Neural cell (in vitro differentiated cells): ENCODE measurements at regions not wholly inside any gene's neighbourhood (a gene's known extent, or its start where the extent isn't known, plus 50 kb on each side); places are given as distances from the start of the nearest gene placed in this dataset.

Source experiments
- H2AFZ ChIP-seq: fragments of 200-600, 300-800 bp; sonication (generic), shearing (Covaris generic); 2 replicates; pipeline ENCODE4 v1.6.0; 2014; ENCODE audit warnings: low read depth, mild to moderate bottlenecking, antibody characterized with exemption, low read length, moderate library complexity
- H3F3A ChIP-seq: fragments of 200-600 bp; shearing (Covaris generic); 2 replicates; pipeline ENCODE4 v1.6.1; 2016; ENCODE audit warnings: mild to moderate bottlenecking, moderate library complexity, mixed read lengths, antibody characterized with exemption, low read length; ENCODE audit not compliant: insufficient read depth, poor library complexity, severe bottlenecking
- H3K27ac ChIP-seq: fragments of 200-600, 300-800 bp; sonication (generic), shearing (Covaris generic); 2 replicates; pipeline ENCODE4 v1.5.1; 2014; ENCODE audit warnings: mild to moderate bottlenecking, low read length, moderate library complexity
- H3K27me3 ChIP-seq: fragments of 300-800, 200-600 bp; sonication (generic), shearing (Covaris generic); 2 replicates; pipeline ENCODE4 v1.6.0; 2014; ENCODE audit warnings: mild to moderate bottlenecking, low read depth, low read length, moderate library complexity; ENCODE audit not compliant: insufficient read depth
- H3K36me3 ChIP-seq: fragments of 300-800, 200-600 bp; sonication (generic), shearing (Covaris generic); 2 replicates; pipeline ENCODE4 v1.5.1; 2014; ENCODE audit warnings: mild to moderate bottlenecking, antibody characterized with exemption, low read length, moderate library complexity; ENCODE audit not compliant: insufficient read depth
- H3K4me2 ChIP-seq: fragments of 300-800, 200-600 bp; sonication (generic), shearing (Covaris generic); 2 replicates; pipeline ENCODE4 v1.6.0; 2014; ENCODE audit warnings: mild to moderate bottlenecking, low read length
- H3K4me3 ChIP-seq: fragments of 300-800, 200-600 bp; sonication (generic), shearing (Covaris generic); 2 replicates; pipeline ENCODE4 v1.5.1; 2014; ENCODE audit warnings: mild to moderate bottlenecking, low read length, moderate library complexity
- H3K79me2 ChIP-seq: fragments of 200-600 bp; shearing (Covaris generic); replicated peaks from 2 replicates; pipeline ENCODE4 v1.6.0; 2014; ENCODE audit warnings: mild to moderate bottlenecking, low read length, moderate library complexity; ENCODE audit not compliant: insufficient read depth
- H3K9ac ChIP-seq: fragments of 300-800, 200-600 bp; sonication (generic), shearing (Covaris generic); 2 replicates; pipeline ENCODE4 v1.6.1; 2016; ENCODE audit warnings: mild to moderate bottlenecking, low read length, mixed read lengths
- H3K9me2 ChIP-seq: fragments of 200-600 bp; shearing (Covaris generic); 2 replicates; pipeline ENCODE4 v1.6.1; 2016; ENCODE audit warnings: mild to moderate bottlenecking, low read length, mixed read lengths; ENCODE audit not compliant: insufficient read depth
- H3K9me3 ChIP-seq: fragments of 200-600, 300-800 bp; sonication (generic), shearing (Covaris generic); 2 replicates; pipeline ENCODE4 v1.6.1; 2016; ENCODE audit warnings: mild to moderate bottlenecking, mixed run types, low read length, moderate library complexity, mixed read lengths
- H4K20me1 ChIP-seq: fragments of 200-600 bp; shearing (Covaris generic); 2 replicates; pipeline ENCODE4 v1.6.1; 2016; ENCODE audit warnings: mild to moderate bottlenecking, mixed run types; ENCODE audit not compliant: insufficient read depth
- EP300 ChIP-seq: fragments of 450-650 bp; conservative IDR thresholded peaks from 2 replicates; pipeline ENCODE4 v1.6.1; 2014; ENCODE audit warnings: antibody characterized with exemption, mild to moderate bottlenecking, moderate library complexity; ENCODE audit not compliant: poor library complexity, severe bottlenecking
- EZH2 ChIP-seq: fragments of 200-600, 300-800 bp; shearing (Covaris generic), sonication (generic); IDR thresholded peaks from 2 replicates; pipeline ENCODE4 v1.6.1; 2014; ENCODE audit warnings: antibody characterized with exemption, low read length, borderline replicate concordance, mild to moderate bottlenecking; ENCODE audit not compliant: insufficient read depth, poor library complexity, severe bottlenecking
- MXI1 ChIP-seq: fragments of 450-650 bp; conservative IDR thresholded peaks from 2 replicates; pipeline ENCODE4 v1.6.1; 2014; ENCODE audit warnings: antibody characterized with exemption, mild to moderate bottlenecking; ENCODE audit not compliant: poor library complexity, severe bottlenecking
- POLR2AphosphoS5 ChIP-seq: IDR thresholded peaks from 2 replicates; pipeline ENCODE4 v1.6.1; 2012
- RAD21 ChIP-seq: fragments of 450-650 bp; conservative IDR thresholded peaks from 2 replicates; pipeline ENCODE4 v1.6.1; 2014; ENCODE audit warnings: antibody characterized with exemption, mild to moderate bottlenecking, moderate library complexity
- REST ChIP-seq: IDR thresholded peaks from 2 replicates; pipeline ENCODE4 v1.6.1; 2012; ENCODE audit warnings: borderline replicate concordance
- SMC3 ChIP-seq: fragments of 450-650 bp; conservative IDR thresholded peaks from 2 replicates; pipeline ENCODE4 v1.6.1; 2014; ENCODE audit warnings: antibody characterized with exemption, mild to moderate bottlenecking, moderate library complexity; ENCODE audit not compliant: poor library complexity
- TAF1 ChIP-seq: IDR thresholded peaks from 2 replicates; pipeline ENCODE4 v1.6.1; 2012; ENCODE audit warnings: low read depth
- TF ChIP-seq, protein P1 (sequence below): fragments of 450-650 bp; IDR thresholded peaks from 2 replicates; pipeline ENCODE4 v1.5.1; 2014; ENCODE audit warnings: antibody characterized with exemption, mild to moderate bottlenecking, moderate library complexity; ENCODE audit not compliant: poor library complexity, severe bottlenecking

- no peaks in the 10 kb centered on the region for H3K9me2 ChIP-seq
- H3K4me3 ChIP-seq = peak overlapping the region; percentile 36
- H4K20me1 ChIP-seq = no peaks in the 10 kb centered on the region
- peak overlapping the region; percentile 29 for H3K9ac ChIP-seq
- no peaks in the 10 kb centered on the region for H3K79me2 ChIP-seq
- H3K27me3 ChIP-seq = no peaks in the 10 kb centered on the region
- no peak overlapping the region for H3K4me2 ChIP-seq
- peak overlapping the region; percentile 50 for H3K27ac ChIP-seq
- H3K36me3 ChIP-seq = no peaks in the 10 kb centered on the region
- no peaks in the 10 kb centered on the region for H3K9me3 ChIP-seq
- H2AFZ ChIP-seq = no peak overlapping the region
- TF ChIP-seq REST (no peak), EP300 (no peak), POLR2AphosphoS5 (no peak), EZH2 (no peak), SMC3 (no peak), RAD21 (no peak), MXI1 (no peak), TAF1 (no peak)
- TF ChIP-seq, protein P1, sequence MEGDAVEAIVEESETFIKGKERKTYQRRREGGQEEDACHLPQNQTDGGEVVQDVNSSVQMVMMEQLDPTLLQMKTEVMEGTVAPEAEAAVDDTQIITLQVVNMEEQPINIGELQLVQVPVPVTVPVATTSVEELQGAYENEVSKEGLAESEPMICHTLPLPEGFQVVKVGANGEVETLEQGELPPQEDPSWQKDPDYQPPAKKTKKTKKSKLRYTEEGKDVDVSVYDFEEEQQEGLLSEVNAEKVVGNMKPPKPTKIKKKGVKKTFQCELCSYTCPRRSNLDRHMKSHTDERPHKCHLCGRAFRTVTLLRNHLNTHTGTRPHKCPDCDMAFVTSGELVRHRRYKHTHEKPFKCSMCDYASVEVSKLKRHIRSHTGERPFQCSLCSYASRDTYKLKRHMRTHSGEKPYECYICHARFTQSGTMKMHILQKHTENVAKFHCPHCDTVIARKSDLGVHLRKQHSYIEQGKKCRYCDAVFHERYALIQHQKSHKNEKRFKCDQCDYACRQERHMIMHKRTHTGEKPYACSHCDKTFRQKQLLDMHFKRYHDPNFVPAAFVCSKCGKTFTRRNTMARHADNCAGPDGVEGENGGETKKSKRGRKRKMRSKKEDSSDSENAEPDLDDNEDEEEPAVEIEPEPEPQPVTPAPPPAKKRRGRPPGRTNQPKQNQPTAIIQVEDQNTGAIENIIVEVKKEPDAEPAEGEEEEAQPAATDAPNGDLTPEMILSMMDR = no peak
- no peaks in the 10 kb centered on the region for H3F3A ChIP-seq
Observed at GRCh38 chr6:15824811-15825210, 162.0 kb upstream of the DTNBP1 start.

DNA sequence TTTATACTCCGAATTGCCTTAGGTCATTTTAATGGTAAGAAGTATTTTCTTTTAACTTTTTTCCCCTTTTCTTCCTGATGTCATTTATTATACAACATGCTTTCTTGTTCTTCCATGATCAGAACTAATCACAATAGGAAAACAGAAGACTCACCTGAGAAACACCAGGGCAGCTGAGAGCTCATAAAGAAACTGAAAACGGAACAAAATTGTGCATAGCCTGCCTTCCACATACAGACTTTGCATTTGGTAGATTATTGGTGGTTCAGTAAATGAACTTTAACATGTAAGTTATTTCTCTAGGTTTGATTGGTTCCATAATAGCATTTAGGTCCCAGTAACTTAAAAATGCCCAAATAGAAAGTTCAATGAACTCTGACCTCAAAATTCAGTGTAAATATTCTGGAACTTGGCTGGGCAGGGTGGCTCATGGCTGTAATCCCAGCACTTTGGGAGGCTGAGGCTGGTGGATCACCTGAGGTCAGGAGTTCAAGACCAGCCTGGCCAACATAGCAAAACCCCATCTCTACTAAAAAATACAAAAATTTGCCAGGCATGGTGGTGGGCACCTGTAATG is 161.1 kb upstream of the DTNBP1 start:
- Histone ChIP-seq H3K36me3 (no peaks in the 10 kb centered on the region), H3K9ac (no peak overlapping the region), H3K27me3 (no peaks in the 10 kb centered on the region), H4K20me1 (no peaks in the 10 kb centered on the region), H3K9me3 (no peaks in the 10 kb centered on the region), H3K79me2 (no peaks in the 10 kb centered on the region), H3K4me2 (no peak overlapping the region), H3F3A (no peaks in the 10 kb centered on the region), H2AFZ (no peak overlapping the region), H3K27ac (no peak overlapping the region), H3K9me2 (no peaks in the 10 kb centered on the region), H3K4me3 (no peak overlapping the region)
- no peak for TF ChIP-seq RAD21
- TF ChIP-seq, protein P1 = no peak
- TF ChIP-seq SMC3 = no peak
- no peak for TF ChIP-seq EZH2
- no peak for TF ChIP-seq POLR2AphosphoS5
- TF ChIP-seq MXI1 = no peak
- no peak for TF ChIP-seq EP300
- no peak for TF ChIP-seq REST
- no peak for TF ChIP-seq TAF1
